CD14-positive monocyte (primary cell): ENCODE measurements at regions not wholly inside any gene's neighbourhood (a gene's known extent, or its start where the extent isn't known, plus 50 kb on each side); places are given as distances from the start of the nearest gene placed in this dataset.
A peak's percentile ranks its signal among the peaks of the same experiment; 100 is the strongest.
"Not testable (repeated sequence)": the region's sequence is repeated elsewhere in the genome, so short reads cannot be mapped to it uniquely, and the experiment has no call there.

Experiments used
- DNase-seq, 3 donors: peaks; one replicate each; pipeline ENCODE4 v3.0.0-alpha.2; 2011 to 2022
- H2AFZ ChIP-seq: 2 replicates; pipeline ENCODE4 v1.6.0; 2012; ENCODE audit warnings: mild to moderate bottlenecking, low read depth, low read length, inconsistent platforms; ENCODE audit not compliant: insufficient read depth, poor library complexity, severe bottlenecking
- H3K27ac ChIP-seq, 2 donors: 1 replicate in 1 of 2; 2 replicates in 1 of 2; pipeline ENCODE4 v1.5.1; 2012 to 2013; ENCODE audit warnings: low read length in 2 of 2, control low read depth in 1 of 2, inconsistent platforms in 1 of 2, low read depth in 1 of 2, mild to moderate bottlenecking in 1 of 2
- H3K27me3 ChIP-seq, 2 donors: one replicate each; pipeline versions ENCODE4 v1.6.0 to v1.6.1; 2011 to 2013; ENCODE audit warnings: low read length in 2 of 2; ENCODE audit not compliant: control insufficient read depth in 2 of 2, insufficient read depth in 2 of 2
- H3K36me3 ChIP-seq, 2 donors: replicated peaks in 1 of 2; 1 replicate in 1 of 2; 2 replicates in 1 of 2; pipeline versions ENCODE4 v1.5.1 to v1.6.1; 2012 to 2013; ENCODE audit warnings: low read length in 2 of 2, control low read depth in 1 of 2, inconsistent platforms in 1 of 2, mild to moderate bottlenecking in 1 of 2; ENCODE audit not compliant: insufficient read depth in 2 of 2, control insufficient read depth in 1 of 2
- H3K4me1 ChIP-seq, 2 donors: 1 replicate in 1 of 2; 2 replicates in 1 of 2; pipeline versions ENCODE4 v1.5.1 to v1.6.1; 2012 to 2013; ENCODE audit warnings: low read length in 2 of 2, control low read depth in 1 of 2, inconsistent platforms in 1 of 2, mild to moderate bottlenecking in 1 of 2, moderate library complexity in 1 of 2; ENCODE audit not compliant: insufficient read depth in 2 of 2, control insufficient read depth in 1 of 2
- H3K4me2 ChIP-seq: replicated peaks from 2 replicates; pipeline ENCODE3; 2012; ENCODE audit warnings: low read length, moderate library complexity, mild to moderate bottlenecking; ENCODE audit not compliant: poor library complexity, severe bottlenecking; ENCODE audit errors: extremely low read depth
- H3K4me3 ChIP-seq, 3 experiments: fragments of 200-600 bp in 1 of 3; sonication (generic) in 1 of 3; replicated peaks in 1 of 3; 1 replicate in 2 of 3; 2 replicates in 1 of 3; pipeline ENCODE4 v1.5.1; 2011 to 2013; ENCODE audit warnings: low read length in 3 of 3, mild to moderate bottlenecking in 3 of 3, control low read depth in 2 of 3, low read depth in 2 of 3, inconsistent platforms in 1 of 3, moderate library complexity in 1 of 3
- H3K79me2 ChIP-seq: 2 replicates; pipeline ENCODE4 v1.6.0; 2012; ENCODE audit warnings: mild to moderate bottlenecking, control low read depth, inconsistent platforms, low read length, moderate library complexity; ENCODE audit not compliant: insufficient read depth
- H3K9ac ChIP-seq: 2 replicates; pipeline ENCODE4 v1.6.0; 2017; ENCODE audit warnings: low read length, mild to moderate bottlenecking; ENCODE audit not compliant: insufficient read depth, poor library complexity, severe bottlenecking
- H3K9me3 ChIP-seq, 2 donors: replicated peaks in 1 of 2; 1 replicate in 1 of 2; 2 replicates in 1 of 2; pipeline versions ENCODE4 v1.5.1 to v1.6.1; 2012 to 2013; ENCODE audit warnings: low read length in 2 of 2, control low read depth in 1 of 2; ENCODE audit not compliant: control insufficient read depth in 1 of 2, insufficient read depth in 1 of 2
- H4K20me1 ChIP-seq: 2 replicates; pipeline ENCODE4 v1.6.0; 2012; ENCODE audit warnings: mild to moderate bottlenecking, low read length, control low read depth, moderate library complexity; ENCODE audit not compliant: insufficient read depth
- H3K27ac Mint-ChIP-seq, 7 donors: one replicate each; pipeline ENCODE4 v1.8.0; 2020; ENCODE audit warnings: mild to moderate bottlenecking in 7 of 7, mixed read lengths in 7 of 7, moderate library complexity in 6 of 7, inconsistent platforms in 2 of 7
- H3K27me3 Mint-ChIP-seq, 3 donors: one replicate each; pipeline ENCODE4 v1.8.0; 2021 to 2022; ENCODE audit warnings: low read depth in 3 of 3, mild to moderate bottlenecking in 3 of 3, mixed read lengths in 3 of 3, moderate library complexity in 3 of 3, inconsistent platforms in 1 of 3
- H3K36me3 Mint-ChIP-seq, 2 donors: one replicate each; pipeline ENCODE4 v1.8.0; 2020; ENCODE audit warnings: mixed read lengths in 2 of 2, inconsistent platforms in 1 of 2, mild to moderate bottlenecking in 1 of 2
- H3K4me1 Mint-ChIP-seq: one replicate; pipeline ENCODE4 v1.8.0; 2020; ENCODE audit warnings: mild to moderate bottlenecking, mixed read lengths
- H3K4me3 Mint-ChIP-seq, 2 donors: one replicate each; pipeline ENCODE4 v1.8.0; 2020; ENCODE audit warnings: mild to moderate bottlenecking in 2 of 2, mixed read lengths in 2 of 2, moderate library complexity in 1 of 2
- H3K9me3 Mint-ChIP-seq, 7 donors: one replicate each; pipeline ENCODE4 v1.8.0; 2020 to 2022; ENCODE audit warnings: mixed read lengths in 7 of 7, mild to moderate bottlenecking in 6 of 7, moderate library complexity in 6 of 7, inconsistent platforms in 2 of 7
- CTCF ChIP-seq: fragments of 200-600 bp; IDR thresholded peaks from one replicate; pipeline ENCODE4 v1.8.0; 2022; ENCODE audit warnings: antibody characterized with exemption, mild to moderate bottlenecking
- WGBS: methylation state at CpG from one replicate; pipeline ENCODE4 v1.1.5; 2013; ENCODE audit warnings: missing lambda C conversion rate; ENCODE audit not compliant: insufficient coverage; 5-methylcytosine and 5-hydroxymethylcytosine counted together
- intact Hi-C, 2 donors: fragments of 100-400 bp; cut with micrococcal nuclease; formaldehyde crosslinking; loops; one replicate each; pipeline versions ENCODE4 v1.15.0 to v1.15.1; 2023

- H3K4me1 ChIP-seq: peaks cover 4 to 7% of the 10 kb centered on the region in 2 donors
- peaks cover 0 to 3% (median 0%) of the 10 kb centered on the region in 7 donors for H3K9me3 Mint-ChIP-seq
- no CpG with 5 or more reads among the region's 1 CpG for WGBS
- TF ChIP-seq CTCF: no peak
- no peak overlapping the region for H2AFZ ChIP-seq
- H3K79me2 ChIP-seq: no peaks in the 10 kb centered on the region
- no peak overlapping the region for H3K9ac ChIP-seq
- H3K9me3 ChIP-seq: no peaks in the 10 kb centered on the region
- H3K27ac ChIP-seq: no peak overlapping the region
- intact Hi-C loops: no loop called here
- DNase-seq: no peak
- H3K27ac Mint-ChIP-seq: no peak overlapping the region
- no peaks in the 10 kb centered on the region for H3K36me3 Mint-ChIP-seq
- H3K27me3 Mint-ChIP-seq: peaks cover 0 to 1% (median 0%) of the 10 kb centered on the region in 3 donors
- no peak overlapping the region for H3K4me3 Mint-ChIP-seq
- H3K4me2 ChIP-seq: no peak overlapping the region
- H3K27me3 ChIP-seq: no peaks in the 10 kb centered on the region
- H3K4me1 Mint-ChIP-seq: peaks cover 10% of the 10 kb centered on the region
- H4K20me1 ChIP-seq: no peaks in the 10 kb centered on the region
- H3K36me3 ChIP-seq: no peaks in the 10 kb centered on the region
- no peak overlapping the region for H3K4me3 ChIP-seq
Measured at GRCh38 chr21:14886001-14886400, 178.8 kb downstream of the NRIP1 start.

GRCh38 chr21:14883351-14883750 is 181.4 kb downstream of the NRIP1 start:
- no peak overlapping the region for H3K4me2 ChIP-seq
- no peak overlapping the region for H3K4me3 ChIP-seq
- no peaks in the 10 kb centered on the region for H4K20me1 ChIP-seq
- 80% methylated on average over 1 of the region's 1 CpG for WGBS
- peaks cover 25% of the 10 kb centered on the region for H3K4me1 Mint-ChIP-seq
- no peak for TF ChIP-seq CTCF
- no peaks in the 10 kb centered on the region for H3K36me3 ChIP-seq
- no peak overlapping the region for H2AFZ ChIP-seq
- H3K9me3 Mint-ChIP-seq: peaks cover 0 to 3% (median 2%) of the 10 kb centered on the region in 7 donors
- DNase-seq: no peak
- H3K4me1 ChIP-seq: peaks cover 21 to 25% of the 10 kb centered on the region in 2 donors
- H3K36me3 Mint-ChIP-seq: no peaks in the 10 kb centered on the region
- peak overlapping the region in 1 of 7 donors; percentile 15 for H3K27ac Mint-ChIP-seq
- no peaks in the 10 kb centered on the region for H3K27me3 ChIP-seq
- no peak overlapping the region for H3K9ac ChIP-seq
- intact Hi-C loops: no loop called here
- H3K79me2 ChIP-seq: no peaks in the 10 kb centered on the region
- peaks cover 0 to 2% (median 1%) of the 10 kb centered on the region in 3 donors for H3K27me3 Mint-ChIP-seq
- H3K27ac ChIP-seq: no peak overlapping the region
- H3K4me3 Mint-ChIP-seq: no peak overlapping the region
- no peaks in the 10 kb centered on the region for H3K9me3 ChIP-seq

- H3K4me3 ChIP-seq, DNase-seq, H4K20me1 ChIP-seq, H3K36me3 ChIP-seq, H3K27me3 Mint-ChIP-seq, H3K27me3 ChIP-seq, H3K9me3 ChIP-seq, H3K79me2 ChIP-seq, intact Hi-C loops, H3K9me3 Mint-ChIP-seq, H2AFZ ChIP-seq, H3K27ac ChIP-seq, H3K4me2 ChIP-seq, H3K9ac ChIP-seq, H3K4me3 Mint-ChIP-seq, H3K36me3 Mint-ChIP-seq: not testable (repeated sequence)
- H3K27ac Mint-ChIP-seq: peak overlapping the region in 1 of 7 donors; percentile 82
- 100% methylated on average over 1 of the region's 5 CpGs for WGBS
- H3K4me1 Mint-ChIP-seq: peaks cover 33% of the 10 kb centered on the region
- H3K4me1 ChIP-seq: peaks cover 29 to 33% of the 10 kb centered on the region in 2 donors
Measured at GRCh38 chr21:14882545-14882944, 182.3 kb downstream of the NRIP1 start.
